ENCODE measurements at regions not wholly inside any gene's neighbourhood (a gene's known extent, or its start where the extent isn't known, plus 50 kb on each side); places are given as distances from the start of the nearest gene placed in this dataset.

DNA sequence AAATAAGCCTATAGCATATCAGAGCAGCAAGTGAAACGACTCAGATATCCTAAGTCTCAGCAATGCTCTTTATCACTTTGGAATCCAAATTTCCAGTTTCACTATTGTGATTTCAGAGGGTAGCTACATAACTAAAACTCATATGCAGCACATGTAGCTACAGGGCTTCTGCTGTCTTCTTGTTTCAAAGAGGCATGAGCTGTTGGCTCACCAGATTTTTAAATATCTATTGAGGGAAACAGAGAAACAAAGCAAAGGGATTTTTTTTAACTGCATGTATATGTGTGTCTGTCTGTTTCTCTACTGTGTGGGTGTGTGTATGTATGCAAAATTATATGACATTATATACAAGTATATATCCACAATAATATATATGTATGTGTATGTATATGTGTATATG is 258.4 kb downstream of the HDGFL1 start:
- ATAC-seq (ENCODE audit: low read depth) = peak; percentile 59
- intact Hi-C loops (cut with micrococcal nuclease) = loop anchor here (5.0 to 10.0 kb wide), 4 partner anchors 403 to 1235 kb away; partner anchors contain the start of gene SOX4
- CTCF ChIA-PET = interaction anchor here (0.6 kb wide), 1 partner anchor 700 kb away, joined by 3 read pairs; no protein-coding TSS in a partner anchor

More for the DNA sequence above, 258.4 kb downstream of the HDGFL1 start:
- no CpG with 5 or more reads among the region's 1 CpG for WGBS, 2 experiments (ENCODE audit: extremely low coverage in 2 of 2, insufficient read length in 1 of 2)
- Histone ChIP-seq H3K27me3 (ENCODE audit: control insufficient read depth, insufficient read depth, low read length) (no peaks in the 10 kb centered on the region), H3K4ac (ENCODE audit: low read depth, low read length) (peak overlapping the region; percentile 75; the same call in 1 of the 2 replicates), H3K23ac (ENCODE audit: low read depth, low read length) (peak overlapping the region; percentile 79), H4K91ac (ENCODE audit: insufficient read depth, low read depth, low read length) (no peak overlapping the region; the same call in 1 of the 2 replicates), H2AK9ac (replicated peaks; ENCODE audit: low read depth, low read length, poor library complexity) (no peak overlapping the region), H3K9me3 (ENCODE audit: control insufficient read depth, insufficient read depth, low read length) (no peaks in the 10 kb centered on the region), H2AK5ac (ENCODE audit: low read depth, low read length) (0 out of 2 replicates have a peak overlapping the region, but pooled peaks have one; percentile 2), H4K5ac (ENCODE audit: low read depth, low read length) (peak overlapping the region; percentile 65; the same call in 1 of the 2 replicates), H4K8ac (ENCODE audit: low read depth in 2 of 2, low read length in 2 of 2) (peak overlapping the region in 1 of 2 experiments; percentile 65; a peak in 1 of 4 replicates), H3K9ac (ENCODE audit: low read depth, low read length) (peak overlapping the region; percentile 13; the same call in 1 of the 2 replicates), H4K20me1 (ENCODE audit: insufficient read depth, low read length) (no peaks in the 10 kb centered on the region), H3K4me3 (ENCODE audit: insufficient read depth, low read depth, low read length) (no peak overlapping the region), H3K27ac (ENCODE audit: insufficient read depth, low read length) (no peak overlapping the region), H3K9me1 (ENCODE audit: insufficient read depth, low read length) (no peaks in the 10 kb centered on the region), H2BK5ac (ENCODE audit: low read depth, low read length, poor library complexity, severe bottlenecking) (peak overlapping the region; percentile 85), H3K18ac (ENCODE audit: low read depth, low read length) (peak overlapping the region; percentile 86; the same call in 1 of the 2 replicates), H3K4me1 (ENCODE audit: control insufficient read depth, insufficient read depth, low read length) (peaks cover 4% of the 10 kb centered on the region), H3K14ac (replicated peaks; ENCODE audit: low read depth, low read length) (peak overlapping the region; percentile 70; the same call in 1 of the 2 replicates), H3K36me3 (ENCODE audit: control insufficient read depth, insufficient read depth, low read length) (no peaks in the 10 kb centered on the region), H2BK20ac (ENCODE audit: low read depth, low read length) (peak overlapping the region; percentile 91), H2BK120ac (ENCODE audit: low read depth, low read length) (peak overlapping the region; percentile 92), H2BK15ac (ENCODE audit: low read depth, low read length) (peak overlapping the region; percentile 82; the same call in 1 of the 3 replicates), H3K4me2 (ENCODE audit: low read depth, low read length) (peak overlapping the region; percentile 64; the same call in 1 of the 2 replicates), H3K79me1 (ENCODE audit: low read depth in 1 of 2, low read length in 2 of 2) (no peaks in the 10 kb centered on the region), H3K56ac (ENCODE audit: extremely low read depth, insufficient read depth, low read length) (peak overlapping the region; percentile 71; the same call in 1 of the 2 replicates), H2AFZ (replicated peaks; ENCODE audit: low read length, poor library complexity) (no peak overlapping the region)
- POLR2A ChIA-PET (ENCODE audit: unreplicated experiment) = no interaction called here
- dilution Hi-C loops (cut with HindIII; ENCODE audit: low sequenced_read_pairs, unreplicated experiment) (no loop called here), in situ Hi-C loops (cut with MboI; ENCODE audit: low sequenced_read_pairs) (no loop called here)
- peak; percentile 28 for DNase-seq
- no TSS peak for BruUV-seq (replicated peaks)
- TF ChIP-seq RCOR1 (IDR thresholded peaks at IDR 0.05; ENCODE audit: insufficient replicate concordance, low read length) (no peak), RFX5 (IDR thresholded peaks at IDR 0.05; ENCODE audit: low read depth, low read length) (no peak), CTCF (conservative IDR thresholded peaks at IDR 0.05; ENCODE audit: low read depth, low read length) (no peak), BHLHE40 (IDR thresholded peaks at IDR 0.05; ENCODE audit: low read depth, low read length) (no peak), POLR2A (IDR thresholded peaks at IDR 0.05; ENCODE audit: low read depth, low read length) (no peak), NFE2L2 (IDR thresholded peaks at IDR 0.05; ENCODE audit: low read depth, low read length) (no peak), RAD21 (IDR thresholded peaks at IDR 0.05; ENCODE audit: low read length) (no peak)
